ENCODE measurements at regions not wholly inside any gene's neighbourhood (a gene's known extent, or its start where the extent isn't known, plus 50 kb on each side); places are given as distances from the start of the nearest gene placed in this dataset.
"Not testable (repeated sequence)": the region's sequence is repeated elsewhere in the genome, so short reads cannot be mapped to it uniquely, and the experiment has no call there.

DNA sequence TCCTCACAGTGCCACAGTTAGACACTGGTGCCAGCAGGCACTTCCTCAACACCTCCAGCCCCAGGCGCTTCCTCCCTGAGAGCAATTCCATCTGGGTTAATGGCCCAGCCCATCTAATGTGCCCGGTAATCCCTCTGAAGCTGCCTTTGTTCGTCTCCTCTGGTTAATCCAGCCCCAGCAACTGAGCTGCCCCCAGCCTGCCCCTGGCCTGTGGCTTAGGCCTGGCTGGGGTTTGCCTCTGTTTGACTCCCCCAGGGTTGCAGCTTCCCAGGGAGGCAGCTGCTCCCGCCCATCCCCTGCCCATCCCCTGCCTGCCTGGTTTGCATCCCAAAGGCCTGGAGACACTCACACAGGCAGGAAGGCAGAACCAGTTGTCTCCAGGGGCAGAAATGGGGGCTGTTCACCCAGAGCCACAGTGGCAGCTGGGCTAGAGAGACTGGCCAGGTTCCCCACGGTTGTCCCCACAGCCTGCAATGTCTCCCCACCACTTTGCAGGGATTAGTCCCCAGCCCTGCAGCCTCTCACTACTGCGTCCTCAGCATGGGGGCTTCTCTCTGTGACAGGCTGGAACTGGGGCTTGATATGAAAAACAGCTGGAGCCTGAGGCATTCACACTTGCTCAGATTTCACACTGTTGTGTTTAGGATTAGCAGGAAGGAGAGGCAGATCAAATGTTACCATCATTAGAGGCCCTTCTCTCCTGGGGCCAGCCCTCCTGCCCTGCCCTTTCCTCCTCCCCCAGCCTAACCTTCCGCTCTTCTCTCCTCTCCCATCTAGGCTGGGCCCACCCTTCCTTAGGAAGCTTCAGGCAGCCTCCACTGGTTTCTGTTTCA, 120.2 kb downstream of the TLR5 start:
- no peak for DNase-seq (ENCODE audit: low read depth in 2 of 2)

GRCh38 chr1:223023863-223024262, 119.2 kb downstream of the TLR5 start:
- no peak for DNase-seq (ENCODE audit: low read depth in 2 of 2)

DNA sequence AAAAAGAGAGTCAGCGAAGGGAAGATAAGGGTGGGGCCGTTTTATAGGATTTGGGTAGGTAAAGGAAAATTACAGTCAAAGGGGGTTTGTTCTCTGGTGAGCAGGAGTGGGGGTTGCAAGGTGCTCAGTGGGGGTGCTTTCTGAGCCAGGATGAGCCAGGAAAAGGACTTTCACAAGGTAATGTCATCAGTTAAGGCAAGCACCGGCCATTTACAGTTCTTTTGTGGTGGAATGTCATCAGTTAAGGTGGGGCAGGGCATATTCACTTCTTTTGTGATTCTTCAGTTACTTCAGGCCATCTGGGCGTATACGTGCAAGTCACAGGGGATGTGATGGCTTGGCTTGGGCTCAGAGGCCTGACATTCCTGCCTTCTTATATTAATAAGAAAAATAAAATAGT, 118.6 kb downstream of the TLR5 start:
- DNase-seq (ENCODE audit: low read depth in 2 of 2): not testable (repeated sequence)

DNA sequence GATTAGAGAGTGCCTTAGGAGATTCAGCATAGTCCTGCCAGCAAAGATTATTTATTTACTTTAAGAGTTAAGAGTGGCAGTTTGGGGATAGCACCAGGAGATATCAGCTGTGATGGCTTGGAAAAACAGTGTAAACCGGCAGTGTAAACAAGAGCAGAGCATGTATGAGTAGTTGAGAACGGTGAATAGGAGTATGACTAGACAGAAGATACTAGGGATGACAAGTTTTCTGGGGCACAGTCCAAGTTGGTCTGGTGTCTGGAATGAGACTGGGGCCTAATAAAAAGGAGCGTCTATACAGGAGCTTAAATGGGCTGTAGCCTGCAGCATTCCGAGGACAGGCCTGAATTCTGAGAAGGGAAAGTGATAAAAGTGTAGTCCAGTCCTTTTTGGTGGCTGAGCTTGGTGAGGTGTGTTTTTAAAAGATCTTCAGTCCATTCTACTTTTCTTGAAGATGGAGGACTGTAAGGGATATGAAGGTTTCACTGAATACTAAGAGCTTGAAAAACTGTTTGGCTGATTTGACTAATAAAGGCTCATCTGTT, 117.8 kb downstream of the TLR5 start:
- not testable (repeated sequence) for DNase-seq (ENCODE audit: low read depth in 2 of 2)

DNA sequence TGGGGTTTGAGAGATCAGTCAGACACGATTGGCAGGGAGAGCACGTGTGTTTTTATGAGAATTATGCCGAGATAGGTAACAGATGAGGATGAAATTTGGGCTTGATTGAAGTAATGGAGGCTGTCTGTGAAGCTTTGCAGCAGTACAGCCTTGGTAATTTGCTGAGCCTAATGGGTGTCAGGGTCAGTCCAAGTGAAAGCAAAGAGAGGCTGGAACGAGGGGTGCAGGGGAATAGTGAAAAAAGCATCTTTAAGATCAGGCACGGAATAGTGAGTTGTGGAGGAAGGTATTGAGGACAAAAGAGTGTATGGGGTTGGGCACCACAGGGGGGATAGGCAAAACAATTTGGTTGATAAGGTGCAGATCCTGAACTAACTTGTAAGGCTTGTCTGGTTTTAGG, 116.4 kb downstream of the TLR5 start:
- DNase-seq (ENCODE audit: low read depth in 2 of 2): not testable (repeated sequence)

- no peak for DNase-seq (ENCODE audit: low read depth in 2 of 2)
These were observed 112.9 kb downstream of the TLR5 start for GRCh38 chr1:223029985-223030769.

- DNase-seq (ENCODE audit: low read depth in 2 of 2): no peak
These were observed 112.1 kb downstream of the TLR5 start for GRCh38 chr1:223030871-223031400.

DNA sequence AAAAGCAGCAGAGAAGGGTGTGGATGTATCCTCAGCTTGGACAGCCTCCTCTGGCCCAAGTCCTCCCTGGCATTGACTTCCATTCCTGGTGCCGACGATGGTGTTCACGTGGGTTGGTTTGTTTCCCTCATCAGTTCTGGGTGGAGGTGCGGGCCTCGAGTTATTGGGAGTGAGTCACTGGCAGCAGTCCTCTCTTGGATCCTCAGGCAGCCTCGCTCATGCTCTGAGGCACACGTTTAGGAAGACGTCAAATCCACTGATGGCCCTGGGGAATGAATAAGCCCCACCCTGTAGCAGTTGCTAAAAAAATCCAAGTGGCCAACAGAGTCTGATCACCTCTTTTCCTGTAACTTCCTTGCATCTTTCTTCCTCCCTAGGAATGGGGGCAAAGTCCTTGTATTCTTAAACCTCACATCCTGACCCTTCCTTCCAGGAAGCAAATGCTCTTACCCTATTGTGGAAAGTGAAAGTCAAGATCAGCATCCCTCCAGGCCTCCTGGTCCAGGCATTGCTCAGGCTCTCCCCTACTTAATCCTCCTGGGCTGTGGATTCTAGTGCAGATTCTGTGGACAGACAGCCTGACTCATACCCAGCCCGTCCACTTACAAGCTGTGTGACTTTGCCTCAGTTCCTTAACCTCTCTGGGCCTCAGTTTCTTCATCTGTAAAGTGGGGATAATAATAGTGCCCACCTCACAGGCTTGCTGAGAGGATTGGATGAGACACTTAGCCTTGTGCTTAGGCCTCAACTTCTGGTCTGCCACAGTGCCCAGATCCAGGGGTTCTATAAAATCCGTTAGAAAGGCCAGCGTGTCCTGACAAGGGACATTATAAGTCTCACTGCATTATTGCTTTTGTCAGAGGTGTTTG, 111.1 kb downstream of the TLR5 start:
- DNase-seq (ENCODE audit: low read depth in 2 of 2): no peak

DNA sequence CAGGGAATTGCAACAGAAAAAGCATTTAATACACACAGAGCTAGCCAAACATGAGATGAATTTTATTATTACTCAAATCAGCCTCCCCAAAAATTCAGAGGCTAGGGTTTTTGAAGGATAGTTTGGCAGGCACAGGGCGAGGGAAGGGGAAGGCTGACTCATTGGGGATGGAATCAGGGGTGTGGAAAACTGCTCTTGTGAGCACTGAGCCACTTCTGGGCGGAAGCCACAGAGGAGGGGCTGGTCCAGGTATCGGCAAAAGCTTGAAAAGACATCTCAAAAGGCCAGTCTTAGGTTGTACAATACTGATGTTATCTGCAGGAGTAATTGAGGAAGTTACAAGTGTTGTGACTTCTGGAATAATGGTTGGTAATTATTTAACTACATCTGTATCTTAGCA, 109.4 kb downstream of the TLR5 start:
- no peak for DNase-seq (ENCODE audit: low read depth in 2 of 2)

DNA sequence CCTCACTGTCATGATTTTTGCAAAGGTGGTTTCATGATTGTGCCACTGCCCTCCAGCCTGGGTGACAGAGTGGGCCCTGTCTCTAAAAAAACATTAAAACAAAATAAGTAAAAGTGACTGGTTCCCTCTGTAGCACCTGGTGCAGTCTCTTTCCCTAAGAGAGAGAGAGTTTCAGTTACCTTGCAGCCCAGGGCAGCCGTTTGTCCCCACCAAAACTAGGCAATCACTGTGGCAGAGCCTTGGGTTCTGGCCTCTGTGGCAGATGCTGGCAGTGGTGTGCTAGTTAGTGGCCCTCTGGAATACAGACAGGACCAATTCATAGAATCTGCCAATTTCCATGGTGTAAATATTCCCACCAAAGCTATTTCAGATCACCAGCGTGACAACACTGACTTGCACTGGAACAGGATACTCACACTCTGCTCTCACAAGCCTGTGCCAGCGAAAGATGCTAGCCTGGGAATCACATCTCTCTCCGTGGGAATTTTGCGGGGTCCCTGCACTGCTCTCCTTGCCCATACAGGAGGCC, 108.7 kb downstream of the TLR5 start:
- DNase-seq (ENCODE audit: low read depth in 2 of 2): no peak

GRCh38 chr1:223035724-223036478, 107.1 kb downstream of the TLR5 start:
- DNase-seq (ENCODE audit: low read depth in 2 of 2): no peak

- no peak for DNase-seq (ENCODE audit: low read depth in 2 of 2)
These were observed 106.6 kb downstream of the TLR5 start for GRCh38 chr1:223036479-223036845.

- DNase-seq (ENCODE audit: low read depth in 2 of 2): no peak
These were observed 105.2 kb downstream of the TLR5 start for GRCh38 chr1:223037845-223038244.

DNA sequence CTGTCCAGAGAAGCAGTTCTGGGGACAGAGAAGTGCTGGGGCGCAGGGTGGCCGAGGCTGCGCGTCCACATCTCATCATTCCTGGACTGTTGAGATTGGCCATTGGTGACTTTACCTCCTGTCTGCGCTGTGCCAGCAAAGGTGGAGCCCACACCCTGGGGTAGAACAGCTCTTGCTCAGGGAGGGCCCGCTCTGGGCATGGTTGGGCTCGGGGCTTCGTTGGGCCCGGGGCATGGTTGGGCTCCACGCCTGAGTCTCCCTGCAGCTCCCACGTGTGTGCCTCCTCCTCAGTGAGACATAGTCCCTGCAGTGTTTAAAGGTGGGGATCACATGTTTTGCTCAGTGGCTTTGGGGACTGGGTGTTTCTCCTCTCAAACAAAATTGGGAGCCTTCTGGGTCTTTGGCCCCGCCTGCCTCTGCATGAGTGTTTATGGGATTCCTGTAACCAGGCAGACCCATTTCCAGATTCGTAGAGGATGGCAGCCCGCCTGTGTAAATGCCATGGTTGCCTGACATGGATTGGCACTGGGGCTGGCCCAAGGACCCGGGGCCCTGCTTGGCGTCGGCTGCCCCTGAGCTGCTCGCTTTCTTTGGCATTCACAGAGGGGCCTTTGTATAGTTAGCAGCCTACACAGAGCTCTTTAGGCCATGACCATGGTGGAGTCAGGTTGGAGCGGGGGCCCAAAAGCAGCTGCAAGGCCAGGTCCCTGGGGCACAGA, 104.6 kb downstream of the TLR5 start:
- DNase-seq (ENCODE audit: low read depth in 2 of 2): no peak

GRCh38 chr1:223039990-223040389, 103.1 kb downstream of the TLR5 start:
- no peak for DNase-seq (ENCODE audit: low read depth in 2 of 2)

DNA sequence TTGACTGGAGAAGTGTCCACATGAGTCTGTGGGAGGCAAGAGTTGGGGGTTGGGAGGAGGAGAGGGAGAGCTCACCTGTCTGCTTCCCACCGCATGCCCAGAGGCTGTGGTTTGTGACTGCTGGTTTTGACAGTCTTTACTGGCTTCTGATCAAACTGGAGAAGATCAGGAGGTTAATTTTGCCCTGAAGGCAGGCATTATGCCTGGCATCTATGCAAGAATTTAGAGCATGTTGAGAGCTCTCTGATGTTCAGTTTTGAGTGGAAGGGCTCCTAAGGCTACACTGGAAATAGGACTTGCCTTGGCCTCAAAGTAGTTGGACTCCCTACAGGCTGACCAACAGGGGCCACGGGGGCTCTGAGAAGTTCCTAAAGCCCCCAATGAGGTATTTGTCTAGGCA, 101.6 kb downstream of the TLR5 start:
- no peak for DNase-seq (ENCODE audit: low read depth in 2 of 2)

GRCh38 chr1:223045164-223045957, 97.7 kb downstream of the TLR5 start:
- no peak for DNase-seq (ENCODE audit: low read depth in 2 of 2)

DNA sequence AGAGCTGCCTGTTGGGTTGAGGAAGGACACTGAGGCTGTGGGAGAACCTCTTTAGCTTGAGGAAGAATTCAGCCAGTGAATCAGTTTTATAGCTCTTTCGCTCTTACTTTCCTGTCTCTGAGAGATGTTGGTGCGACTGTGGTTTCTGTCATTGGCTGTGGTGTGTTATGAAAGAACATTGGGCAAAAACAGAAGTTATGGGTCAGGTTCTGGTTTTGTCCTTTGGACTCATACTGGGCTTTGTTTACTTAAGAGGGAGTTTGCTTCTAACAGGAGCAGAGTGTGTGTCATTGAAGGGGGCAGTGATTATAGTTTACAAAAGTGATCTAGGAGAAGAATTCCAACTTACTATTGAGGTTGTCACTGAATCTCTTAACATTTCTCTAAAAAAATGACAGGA, 97.0 kb downstream of the TLR5 start:
- no peak for DNase-seq (ENCODE audit: low read depth in 2 of 2)

DNA sequence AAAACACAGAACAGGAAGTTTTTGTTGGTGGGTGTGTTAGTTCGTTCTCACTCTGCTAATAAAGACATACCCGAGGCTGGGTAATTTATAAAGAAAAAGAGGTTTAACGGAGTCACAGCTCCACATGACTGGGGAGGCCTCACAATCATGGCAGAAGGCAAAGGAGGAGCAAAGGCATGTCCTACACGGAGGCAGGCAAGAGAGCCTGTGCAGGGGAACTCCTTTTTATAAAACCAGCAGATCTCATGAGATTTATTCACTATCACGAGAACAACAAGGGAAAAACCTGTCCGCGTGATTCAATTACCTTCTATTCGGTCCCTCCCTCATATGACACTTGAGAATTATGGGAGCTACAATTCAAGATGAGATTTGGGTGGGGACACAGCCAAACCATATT, 96.6 kb downstream of the TLR5 start:
- not testable (repeated sequence) for DNase-seq (ENCODE audit: low read depth in 2 of 2)
